ENCODE measurements at regions not wholly inside any gene's neighbourhood (a gene's known extent, or its start where the extent isn't known, plus 50 kb on each side); places are given as distances from the start of the nearest gene placed in this dataset.
A peak's percentile ranks its signal among the peaks of the same experiment; 100 is the strongest.

GRCh38 chr1:218796773-218797172 is 376.9 kb upstream of the LYPLAL1 start:
- FAIRE-seq (no peak), ATAC-seq (no peak), DNase-seq (ENCODE audit: low spot score) (no peak)
- in situ Hi-C loops (cut with HindIII; ENCODE audit: extremely low pct_ligation_motif_present, low pct_unique_long_range_greater_than_20kb), result no loop called here
- H3K4me1 ChIP-seq (ENCODE audit: insufficient read depth, low read length), result no peaks in the 10 kb centered on the region
- H3K79me2 ChIP-seq (ENCODE audit: insufficient read depth, low read length), result no peaks in the 10 kb centered on the region
- TF ChIP-seq ZNF564 (CRISPR knock-in tag; IDR thresholded peaks at IDR 0.05) (no peak), MAFK (conservative IDR thresholded peaks at IDR 0.05 in 1 of 2, IDR thresholded peaks at IDR 0.05 in 1 of 2; ENCODE audit: low read length in 2 of 2) (peak; percentile 23 to 29; a peak in 1 of 4 replicates), KAT7 (CRISPR knock-in tag; IDR thresholded peaks at IDR 0.05; ENCODE audit: borderline replicate concordance) (no peak), HNF4A (CRISPR knock-in tag; IDR thresholded peaks at IDR 0.05) (no peak), TIGD3 (CRISPR knock-in tag; IDR thresholded peaks at IDR 0.05; ENCODE audit: borderline replicate concordance) (no peak), ATM (IDR thresholded peaks at IDR 0.05; ENCODE audit: borderline replicate concordance) (no peak), SOX5 (CRISPR knock-in tag; IDR thresholded peaks at IDR 0.05; ENCODE audit: borderline replicate concordance) (no peak), NFATC3 (CRISPR knock-in tag; IDR thresholded peaks at IDR 0.05) (no peak), MAFF (IDR thresholded peaks at IDR 0.05; ENCODE audit: low read depth, low read length) (0 out of 2 replicates have a peak, but pooled peaks have one; percentile 26), ZNF724P (CRISPR knock-in tag; IDR thresholded peaks at IDR 0.05; ENCODE audit: borderline replicate concordance) (no peak), GPN1 (CRISPR knock-in tag; IDR thresholded peaks at IDR 0.05; ENCODE audit: borderline replicate concordance) (no peak), JDP2 (CRISPR knock-in tag; IDR thresholded peaks at IDR 0.05; ENCODE audit: borderline replicate concordance) (no peak), ZNF782 (CRISPR knock-in tag; IDR thresholded peaks at IDR 0.05; ENCODE audit: borderline replicate concordance) (no peak), ZNF790 (CRISPR knock-in tag; IDR thresholded peaks at IDR 0.05; ENCODE audit: borderline replicate concordance) (no peak), ATAD3A (CRISPR knock-in tag; IDR thresholded peaks at IDR 0.05) (no peak), MBD4 (IDR thresholded peaks at IDR 0.05; ENCODE audit: borderline replicate concordance, low read length) (no peak), ARNT2 (CRISPR knock-in tag; IDR thresholded peaks at IDR 0.05; ENCODE audit: low read depth) (no peak)
- no peaks in the 10 kb centered on the region for H4K20me1 ChIP-seq (ENCODE audit: insufficient read depth, low read length)
- WGBS (ENCODE audit: low lambda C conversion rate), result 1% methylated on average over 3 of the region's 3 CpGs
- H3K27me3 ChIP-seq (ENCODE audit: control insufficient read depth in 1 of 2, insufficient read depth in 2 of 2, low read length in 2 of 2), result no peaks in the 10 kb centered on the region
- no peaks in the 10 kb centered on the region for H3K36me3 ChIP-seq (replicated peaks in 1 of 2; ENCODE audit: control insufficient read depth in 1 of 2, insufficient read depth in 2 of 2, low read length in 2 of 2)
- H3K27ac ChIP-seq (ENCODE audit: extremely low read length, insufficient read depth, low read length), result no peak overlapping the region
- no peaks in the 10 kb centered on the region for H3K9me3 ChIP-seq (ENCODE audit: low read length)
- ChIA-PET POLR2A (no interaction called here), CTCF (ENCODE audit: low intra/inter-chr PET ratio, low total read pairs) (no interaction called here)
- no TSS peak for BruUV-seq (replicated peaks)
- H2AFZ ChIP-seq (ENCODE audit: low read length), result no peak overlapping the region
- H3K4me3 ChIP-seq (replicated peaks in 1 of 3; ENCODE audit: insufficient read depth in 1 of 3, low read depth in 2 of 3, low read length in 3 of 3), result no peak overlapping the region
- intact Hi-C loops (cut with micrococcal nuclease; ENCODE audit: unreplicated experiment), result no loop called here
- no peak overlapping the region for H3K4me2 ChIP-seq (ENCODE audit: low read depth, low read length)
- H3K9ac ChIP-seq (ENCODE audit: insufficient read depth, low read depth, low read length), result no peak overlapping the region

Measured in HepG2 (cell line).